ENCODE measurements at regions not wholly inside any gene's neighbourhood (a gene's known extent, or its start where the extent isn't known, plus 50 kb on each side); places are given as distances from the start of the nearest gene placed in this dataset.

GRCh38 chr22:49053578-49053977 lies 774.1 kb downstream of the BRD1 start:
- no peak for FAIRE-seq
- DNase-seq (ENCODE audit: insufficient read length, low spot score), result no peak
- no peak for TF ChIP-seq CTCF (IDR thresholded peaks at IDR 0.05; ENCODE audit: insufficient read depth, missing control alignments)

GRCh38 chr22:49052560-49052959 lies 775.1 kb downstream of the BRD1 start:
- no peak for FAIRE-seq
- TF ChIP-seq CTCF (IDR thresholded peaks at IDR 0.05; ENCODE audit: insufficient read depth, missing control alignments), result no peak
- DNase-seq (ENCODE audit: insufficient read length, low spot score), result no peak

- FAIRE-seq (no peak), DNase-seq (ENCODE audit: insufficient read length, low spot score) (no peak)
- TF ChIP-seq CTCF (IDR thresholded peaks at IDR 0.05; ENCODE audit: insufficient read depth, missing control alignments), result no peak
Observed at GRCh38 chr22:49052023-49052538, 775.6 kb downstream of the BRD1 start.

DNA sequence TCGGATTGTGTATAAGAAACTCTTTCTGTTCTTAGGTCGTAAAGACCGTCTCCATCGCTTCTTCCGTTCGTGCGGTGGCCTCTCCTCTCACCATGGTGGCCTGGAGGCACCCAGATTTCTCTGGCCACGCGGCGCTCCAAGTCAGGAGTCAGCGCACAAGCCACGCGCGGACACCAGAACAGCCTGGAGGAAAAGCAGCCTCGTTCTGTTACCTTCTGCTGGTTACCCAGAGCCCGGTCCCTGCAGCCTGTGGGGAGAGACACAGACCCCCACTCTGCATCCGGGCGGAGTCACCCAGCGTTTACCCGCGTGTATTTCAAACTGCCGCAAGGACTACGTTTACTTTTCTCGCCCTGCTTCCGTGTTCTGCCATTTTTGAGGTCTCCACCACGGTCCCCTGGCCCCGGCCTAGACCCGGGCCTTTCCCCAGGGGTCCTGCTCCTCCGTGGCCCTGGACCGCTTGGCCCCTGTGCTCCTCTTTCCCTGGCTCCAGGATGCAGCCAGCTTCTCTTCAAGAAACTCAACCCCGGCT lies 776.1 kb downstream of the BRD1 start:
- no peak for TF ChIP-seq CTCF (IDR thresholded peaks at IDR 0.05; ENCODE audit: insufficient read depth, missing control alignments)
- FAIRE-seq (no peak), DNase-seq (ENCODE audit: insufficient read length, low spot score) (no peak)

- DNase-seq (ENCODE audit: insufficient read length, low spot score) (no peak), FAIRE-seq (no peak)
- TF ChIP-seq CTCF (IDR thresholded peaks at IDR 0.05; ENCODE audit: insufficient read depth, missing control alignments), result no peak
Observed at GRCh38 chr22:49049691-49050090, 778.0 kb downstream of the BRD1 start.

DNA sequence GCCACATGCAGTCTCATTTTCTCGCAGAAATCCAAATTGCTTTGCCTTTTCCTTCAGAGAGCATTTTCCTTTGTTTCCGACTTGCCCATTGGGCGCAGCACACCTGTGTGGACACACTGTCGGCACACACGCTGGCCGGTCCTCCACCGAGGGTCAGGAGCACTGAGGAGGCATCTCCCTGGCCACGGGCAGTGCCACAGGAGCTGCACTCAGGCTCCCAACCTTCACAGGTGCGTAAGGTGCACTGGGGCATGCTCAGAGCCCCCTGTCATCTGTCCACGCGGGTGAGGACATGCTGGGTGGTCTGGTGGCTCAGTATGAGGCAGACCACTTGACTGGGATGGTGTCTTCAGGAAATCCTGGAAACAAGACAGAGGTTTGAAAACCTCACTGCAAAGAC lies 779.1 kb downstream of the BRD1 start:
- DNase-seq (ENCODE audit: insufficient read length, low spot score) (no peak), FAIRE-seq (no peak)
- no peak for TF ChIP-seq CTCF (IDR thresholded peaks at IDR 0.05; ENCODE audit: insufficient read depth, missing control alignments)

DNA sequence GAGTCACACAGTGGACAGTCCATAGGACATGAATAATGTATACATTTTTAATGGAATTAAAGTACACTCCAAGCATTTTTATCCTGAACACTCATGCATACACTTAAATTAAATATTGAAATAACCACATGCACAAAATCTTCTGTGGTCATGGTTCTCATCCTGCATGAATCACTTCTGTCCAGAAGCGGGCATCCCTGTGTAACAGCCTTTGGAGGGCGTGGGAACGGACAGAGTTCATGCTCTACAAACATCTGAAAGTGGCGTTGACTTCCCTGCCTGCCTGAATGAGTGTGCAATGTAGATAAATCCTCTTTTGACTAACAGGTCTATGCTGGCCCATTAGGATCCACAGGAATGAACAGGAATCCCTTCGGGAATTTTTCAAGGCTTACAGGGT lies 780.2 kb downstream of the BRD1 start:
- no peak for TF ChIP-seq CTCF (IDR thresholded peaks at IDR 0.05; ENCODE audit: insufficient read depth, missing control alignments)
- FAIRE-seq (no peak), DNase-seq (ENCODE audit: insufficient read length, low spot score) (no peak)

Measured in D721Med (cell line).